CD14-positive monocyte (primary cell): ENCODE measurements at regions not wholly inside any gene's neighbourhood (a gene's known extent, or its start where the extent isn't known, plus 50 kb on each side); places are given as distances from the start of the nearest gene placed in this dataset.

ENCODE experiments used
- DNase-seq, 3 donors: peaks; one replicate each; pipeline ENCODE4 v3.0.0-alpha.2; 2011 to 2022
- H2AFZ ChIP-seq: 2 replicates; pipeline ENCODE4 v1.6.0; 2012; ENCODE audit warnings: mild to moderate bottlenecking, low read depth, low read length, inconsistent platforms; ENCODE audit not compliant: insufficient read depth, poor library complexity, severe bottlenecking
- H3K27ac ChIP-seq, 2 donors: 1 replicate in 1 of 2; 2 replicates in 1 of 2; pipeline ENCODE4 v1.5.1; 2012 to 2013; ENCODE audit warnings: low read length in 2 of 2, control low read depth in 1 of 2, inconsistent platforms in 1 of 2, low read depth in 1 of 2, mild to moderate bottlenecking in 1 of 2
- H3K27me3 ChIP-seq, 2 donors: one replicate each; pipeline versions ENCODE4 v1.6.0 to v1.6.1; 2011 to 2013; ENCODE audit warnings: low read length in 2 of 2; ENCODE audit not compliant: control insufficient read depth in 2 of 2, insufficient read depth in 2 of 2
- H3K36me3 ChIP-seq, 2 donors: replicated peaks in 1 of 2; 1 replicate in 1 of 2; 2 replicates in 1 of 2; pipeline versions ENCODE4 v1.5.1 to v1.6.1; 2012 to 2013; ENCODE audit warnings: low read length in 2 of 2, control low read depth in 1 of 2, inconsistent platforms in 1 of 2, mild to moderate bottlenecking in 1 of 2; ENCODE audit not compliant: insufficient read depth in 2 of 2, control insufficient read depth in 1 of 2
- H3K4me1 ChIP-seq, 2 donors: 1 replicate in 1 of 2; 2 replicates in 1 of 2; pipeline versions ENCODE4 v1.5.1 to v1.6.1; 2012 to 2013; ENCODE audit warnings: low read length in 2 of 2, control low read depth in 1 of 2, inconsistent platforms in 1 of 2, mild to moderate bottlenecking in 1 of 2, moderate library complexity in 1 of 2; ENCODE audit not compliant: insufficient read depth in 2 of 2, control insufficient read depth in 1 of 2
- H3K4me2 ChIP-seq: replicated peaks from 2 replicates; pipeline ENCODE3; 2012; ENCODE audit warnings: low read length, moderate library complexity, mild to moderate bottlenecking; ENCODE audit not compliant: poor library complexity, severe bottlenecking; ENCODE audit errors: extremely low read depth
- H3K4me3 ChIP-seq, 3 experiments: fragments of 200-600 bp in 1 of 3; sonication (generic) in 1 of 3; replicated peaks in 1 of 3; 1 replicate in 2 of 3; 2 replicates in 1 of 3; pipeline ENCODE4 v1.5.1; 2011 to 2013; ENCODE audit warnings: low read length in 3 of 3, mild to moderate bottlenecking in 3 of 3, control low read depth in 2 of 3, low read depth in 2 of 3, inconsistent platforms in 1 of 3, moderate library complexity in 1 of 3
- H3K79me2 ChIP-seq: 2 replicates; pipeline ENCODE4 v1.6.0; 2012; ENCODE audit warnings: mild to moderate bottlenecking, control low read depth, inconsistent platforms, low read length, moderate library complexity; ENCODE audit not compliant: insufficient read depth
- H3K9ac ChIP-seq: 2 replicates; pipeline ENCODE4 v1.6.0; 2017; ENCODE audit warnings: low read length, mild to moderate bottlenecking; ENCODE audit not compliant: insufficient read depth, poor library complexity, severe bottlenecking
- H3K9me3 ChIP-seq, 2 donors: replicated peaks in 1 of 2; 1 replicate in 1 of 2; 2 replicates in 1 of 2; pipeline versions ENCODE4 v1.5.1 to v1.6.1; 2012 to 2013; ENCODE audit warnings: low read length in 2 of 2, control low read depth in 1 of 2; ENCODE audit not compliant: control insufficient read depth in 1 of 2, insufficient read depth in 1 of 2
- H4K20me1 ChIP-seq: 2 replicates; pipeline ENCODE4 v1.6.0; 2012; ENCODE audit warnings: mild to moderate bottlenecking, low read length, control low read depth, moderate library complexity; ENCODE audit not compliant: insufficient read depth
- H3K27ac Mint-ChIP-seq, 7 donors: one replicate each; pipeline ENCODE4 v1.8.0; 2020; ENCODE audit warnings: mild to moderate bottlenecking in 7 of 7, mixed read lengths in 7 of 7, moderate library complexity in 6 of 7, inconsistent platforms in 2 of 7
- H3K27me3 Mint-ChIP-seq, 3 donors: one replicate each; pipeline ENCODE4 v1.8.0; 2021 to 2022; ENCODE audit warnings: low read depth in 3 of 3, mild to moderate bottlenecking in 3 of 3, mixed read lengths in 3 of 3, moderate library complexity in 3 of 3, inconsistent platforms in 1 of 3
- H3K36me3 Mint-ChIP-seq, 2 donors: one replicate each; pipeline ENCODE4 v1.8.0; 2020; ENCODE audit warnings: mixed read lengths in 2 of 2, inconsistent platforms in 1 of 2, mild to moderate bottlenecking in 1 of 2
- H3K4me1 Mint-ChIP-seq: one replicate; pipeline ENCODE4 v1.8.0; 2020; ENCODE audit warnings: mild to moderate bottlenecking, mixed read lengths
- H3K4me3 Mint-ChIP-seq, 2 donors: one replicate each; pipeline ENCODE4 v1.8.0; 2020; ENCODE audit warnings: mild to moderate bottlenecking in 2 of 2, mixed read lengths in 2 of 2, moderate library complexity in 1 of 2
- H3K9me3 Mint-ChIP-seq, 7 donors: one replicate each; pipeline ENCODE4 v1.8.0; 2020 to 2022; ENCODE audit warnings: mixed read lengths in 7 of 7, mild to moderate bottlenecking in 6 of 7, moderate library complexity in 6 of 7, inconsistent platforms in 2 of 7
- CTCF ChIP-seq: fragments of 200-600 bp; IDR thresholded peaks from one replicate; pipeline ENCODE4 v1.8.0; 2022; ENCODE audit warnings: antibody characterized with exemption, mild to moderate bottlenecking
- WGBS: methylation state at CpG from one replicate; pipeline ENCODE4 v1.1.5; 2013; ENCODE audit warnings: missing lambda C conversion rate; ENCODE audit not compliant: insufficient coverage; 5-methylcytosine and 5-hydroxymethylcytosine counted together
- intact Hi-C, 2 donors: fragments of 100-400 bp; cut with micrococcal nuclease; formaldehyde crosslinking; loops; one replicate each; pipeline versions ENCODE4 v1.15.0 to v1.15.1; 2023

GRCh38 chr9:130763331-130764171, 70.0 kb downstream of the EXOSC2 start:
- no peaks in the 10 kb centered on the region for H3K9me3 ChIP-seq
- WGBS, result 97% methylated on average over 8 of the region's 12 CpGs
- peaks cover 0 to 1% (median 0%) of the 10 kb centered on the region in 3 donors for H3K27me3 Mint-ChIP-seq
- peaks cover 63% of the 10 kb centered on the region for H3K4me1 Mint-ChIP-seq
- H3K79me2 ChIP-seq, result peaks cover 21% of the 10 kb centered on the region
- no peak overlapping the region for H3K9ac ChIP-seq
- H3K4me3 ChIP-seq, result no peak overlapping the region
- H3K27me3 ChIP-seq, result no peaks in the 10 kb centered on the region
- H3K4me1 ChIP-seq, result peaks cover 38 to 42% of the 10 kb centered on the region in 2 donors
- no peak for DNase-seq
- no peak overlapping the region for H2AFZ ChIP-seq
- intact Hi-C loops, result loop anchor here in 1 of 2 donors (10.0 kb wide), 1 partner anchor 101 kb away; no protein-coding TSS in a partner anchor
- H3K27ac ChIP-seq, result no peak overlapping the region
- H3K36me3 ChIP-seq, result no peaks in the 10 kb centered on the region
- H3K27ac Mint-ChIP-seq, result peak overlapping the region in 3 of 7 donors; percentile 31 to 69 (median 37)
- peaks cover 0 to 6% of the 10 kb centered on the region in 2 donors for H3K36me3 Mint-ChIP-seq
- peaks cover 69% of the 10 kb centered on the region for H4K20me1 ChIP-seq
- H3K9me3 Mint-ChIP-seq, result no peaks in the 10 kb centered on the region
- no peak overlapping the region for H3K4me3 Mint-ChIP-seq
- H3K4me2 ChIP-seq, result no peak overlapping the region
- TF ChIP-seq CTCF, result no peak

GRCh38 chr9:130765137-130766020, 69.7 kb upstream of the ABL1 start:
- Histone ChIP-seq H3K79me2 (peaks cover 35% of the 10 kb centered on the region), H3K9ac (no peak overlapping the region), H3K27me3 (no peaks in the 10 kb centered on the region), H2AFZ (no peak overlapping the region), H3K4me3 (no peak overlapping the region), H3K36me3 (no peaks in the 10 kb centered on the region), H3K4me1 (peaks cover 39 to 46% of the 10 kb centered on the region in 2 donors), H3K27ac (peak overlapping the region in 1 of 2 donors; percentile 33), H4K20me1 (peaks cover 77% of the 10 kb centered on the region), H3K9me3 (no peaks in the 10 kb centered on the region), H3K4me2 (no peak overlapping the region)
- intact Hi-C loops, result loop anchor here in 1 of 2 donors (10.0 kb wide), 1 partner anchor 99 kb away; no protein-coding TSS in a partner anchor
- H3K9me3 Mint-ChIP-seq, result no peaks in the 10 kb centered on the region
- H3K36me3 Mint-ChIP-seq, result peaks cover 0 to 6% of the 10 kb centered on the region in 2 donors
- whole genome bisulfite sequencing, result 29% methylated on average over 1 of the region's 8 CpGs
- H3K4me1 Mint-ChIP-seq, result peaks cover 67% of the 10 kb centered on the region
- no peak overlapping the region for H3K4me3 Mint-ChIP-seq
- H3K27ac Mint-ChIP-seq, result peak overlapping the region in 3 of 7 donors; percentile 23 to 70 (median 30)
- DNase-seq, result no peak
- TF ChIP-seq CTCF, result no peak
- peaks cover 0 to 1% (median 0%) of the 10 kb centered on the region in 3 donors for H3K27me3 Mint-ChIP-seq
